ENCODE measurements at regions not wholly inside any gene's neighbourhood (a gene's known extent, or its start where the extent isn't known, plus 50 kb on each side); places are given as distances from the start of the nearest gene placed in this dataset.

DNA sequence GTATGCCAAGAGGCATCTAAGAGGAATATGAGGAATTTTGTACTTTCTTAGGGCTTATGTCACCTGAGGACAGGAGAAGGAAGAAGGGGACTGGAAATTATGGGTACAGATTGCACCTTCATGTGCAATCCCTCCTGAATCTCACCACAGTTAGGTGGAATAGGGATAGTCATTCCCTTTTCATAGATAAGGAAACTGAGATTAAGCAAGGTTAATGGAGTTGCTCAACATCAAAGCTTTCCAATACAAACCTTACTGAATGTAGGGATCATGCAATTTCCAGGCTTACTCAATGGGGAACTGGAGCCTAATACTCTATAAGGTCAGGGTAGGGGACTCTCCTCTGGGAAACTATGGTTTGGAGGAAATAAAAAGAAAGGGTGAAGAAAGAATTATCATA, 133.0 kb downstream of the C11orf87 start:
- no peak for DNase-seq (ENCODE audit: low read depth in 2 of 2)

- no peak for DNase-seq (ENCODE audit: low read depth in 2 of 2)
Measured at GRCh38 chr11:109564241-109564640, 142.3 kb downstream of the C11orf87 start.

GRCh38 chr11:109582470-109582869, 160.5 kb downstream of the C11orf87 start:
- no peak for DNase-seq (ENCODE audit: low read depth in 2 of 2)

- DNase-seq (ENCODE audit: low read depth in 2 of 2) = no peak
Measured at GRCh38 chr11:109584001-109584972, 162.3 kb downstream of the C11orf87 start.

- DNase-seq (ENCODE audit: low read depth in 2 of 2) = no peak
Measured at GRCh38 chr11:109586789-109587188, 164.8 kb downstream of the C11orf87 start.

DNA sequence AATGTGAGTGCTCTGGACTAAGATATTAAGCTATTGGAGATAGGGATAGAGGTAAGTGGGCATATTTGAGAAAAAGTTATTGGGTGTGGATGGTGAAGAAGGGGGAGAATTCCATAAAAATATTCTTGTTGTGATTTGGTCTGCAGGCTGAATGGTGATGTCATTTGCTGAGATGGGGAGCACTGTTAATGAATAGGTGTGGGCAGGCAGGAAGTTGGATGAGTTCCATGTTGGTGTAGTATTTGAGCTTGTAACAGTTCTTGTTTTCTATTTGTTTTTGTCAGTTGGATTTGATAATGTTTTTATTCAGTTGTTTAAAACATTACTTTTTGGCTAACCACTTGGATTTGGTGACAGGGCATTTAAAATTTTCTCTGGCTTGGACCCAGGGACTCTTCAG, 168.8 kb downstream of the C11orf87 start:
- no peak for DNase-seq (ENCODE audit: low read depth in 2 of 2)

- DNase-seq (ENCODE audit: low read depth in 2 of 2) = no peak
Measured at GRCh38 chr11:109597336-109597735, 175.3 kb downstream of the C11orf87 start.

- no peak for DNase-seq (ENCODE audit: low read depth in 2 of 2)
Measured at GRCh38 chr11:109604481-109605400, 182.8 kb downstream of the C11orf87 start.

DNA sequence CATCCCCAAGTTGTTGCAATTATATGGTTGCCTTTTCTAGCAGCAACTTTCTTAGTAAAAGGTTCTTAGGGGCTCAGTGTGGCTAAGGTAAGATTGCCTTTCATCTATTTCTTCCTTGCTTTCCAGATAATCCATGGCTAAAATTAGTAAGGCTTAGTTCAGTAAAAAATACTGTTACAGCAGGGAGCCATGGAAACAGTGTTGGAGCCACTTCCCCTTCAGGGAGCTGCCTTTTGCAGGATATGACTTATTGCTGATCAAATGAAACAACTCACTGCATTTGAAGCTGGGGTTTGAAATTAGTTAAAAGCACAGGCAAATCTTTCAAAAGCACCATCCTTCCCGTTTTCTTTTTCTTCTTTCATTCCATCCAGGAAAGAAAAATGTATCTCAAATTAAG, 184.3 kb downstream of the C11orf87 start:
- no peak for DNase-seq (ENCODE audit: low read depth in 2 of 2)

DNA sequence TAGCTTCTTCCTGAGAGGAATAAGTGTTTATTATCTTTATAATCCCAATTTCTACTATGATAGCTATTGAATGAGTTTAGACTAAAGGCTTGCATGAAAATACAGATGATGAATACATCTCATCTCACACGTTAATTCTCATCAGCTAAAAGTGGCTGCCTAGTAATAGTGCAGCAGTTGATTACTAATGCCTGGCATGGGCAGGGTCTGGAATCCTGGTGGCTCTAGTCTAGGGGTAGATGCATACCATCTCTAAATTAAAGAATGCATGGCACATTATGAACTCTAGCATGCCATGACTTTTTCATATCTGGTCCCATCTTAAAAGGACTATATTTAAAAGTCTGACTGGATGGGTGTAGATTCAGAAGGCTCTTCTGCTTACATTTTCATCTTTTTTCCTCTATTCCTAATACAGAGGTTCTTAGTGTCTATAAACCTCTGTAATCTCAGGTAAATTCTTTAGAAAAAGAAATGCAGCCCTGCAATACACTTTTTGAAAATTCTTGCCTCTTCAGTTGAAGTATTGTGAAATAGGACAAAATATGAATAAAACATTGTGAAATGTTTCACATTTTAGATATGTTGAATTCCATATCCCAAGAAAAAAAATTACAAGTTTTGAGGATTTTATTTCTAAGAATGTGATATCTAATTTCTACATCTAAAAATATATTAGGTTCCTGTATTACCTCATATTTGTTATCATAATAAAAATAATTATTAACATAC, 187.6 kb downstream of the C11orf87 start:
- no peak for DNase-seq (ENCODE audit: low read depth in 2 of 2)

DNA sequence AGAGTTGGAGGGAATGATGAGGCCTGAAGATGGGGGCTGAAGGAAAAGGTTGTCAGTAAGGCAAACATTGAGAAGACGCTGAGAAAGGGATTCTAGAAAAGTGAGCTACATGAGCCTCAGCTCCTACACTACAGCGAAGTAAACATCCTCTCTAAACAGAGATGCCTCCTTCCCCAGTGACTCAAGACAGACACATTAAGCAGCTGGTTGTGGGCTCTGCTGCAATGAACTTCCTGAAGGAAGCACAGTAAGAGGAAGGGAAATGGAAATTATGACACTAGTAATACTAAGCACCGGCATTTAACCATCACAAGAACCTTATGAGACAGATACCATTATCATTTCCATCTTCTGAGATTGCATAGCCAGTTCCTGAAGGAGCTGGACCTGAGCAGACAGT, 190.5 kb downstream of the C11orf87 start:
- DNase-seq (ENCODE audit: low read depth in 2 of 2) = no peak

- no peak for DNase-seq (ENCODE audit: low read depth in 2 of 2)
Measured at GRCh38 chr11:109619498-109619897, 197.5 kb downstream of the C11orf87 start.

DNA sequence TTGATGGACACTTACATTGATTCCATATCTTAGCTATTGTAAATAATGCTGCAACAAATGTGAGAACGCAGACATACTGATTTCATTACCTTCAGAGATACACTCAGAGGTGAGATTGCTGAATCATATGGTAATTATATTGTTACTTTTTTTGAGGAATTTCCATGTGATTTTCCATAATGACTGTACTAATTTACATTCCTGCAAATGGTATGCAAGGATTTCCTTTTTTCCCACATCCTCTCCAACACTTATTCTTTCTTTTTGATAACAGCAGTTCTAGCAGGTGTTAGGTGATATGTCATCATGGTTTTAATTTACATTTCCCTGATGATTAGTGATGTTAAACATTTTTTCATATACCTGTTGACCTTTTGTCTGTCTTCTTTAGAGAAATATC, 207.7 kb downstream of the C11orf87 start:
- no peak for DNase-seq (ENCODE audit: low read depth in 2 of 2)

GRCh38 chr11:109641549-109641948, 219.6 kb downstream of the C11orf87 start:
- no peak for DNase-seq (ENCODE audit: low read depth in 2 of 2)

- DNase-seq (ENCODE audit: low read depth in 2 of 2) = no peak
Measured at GRCh38 chr11:109644152-109644551, 222.2 kb downstream of the C11orf87 start.

DNA sequence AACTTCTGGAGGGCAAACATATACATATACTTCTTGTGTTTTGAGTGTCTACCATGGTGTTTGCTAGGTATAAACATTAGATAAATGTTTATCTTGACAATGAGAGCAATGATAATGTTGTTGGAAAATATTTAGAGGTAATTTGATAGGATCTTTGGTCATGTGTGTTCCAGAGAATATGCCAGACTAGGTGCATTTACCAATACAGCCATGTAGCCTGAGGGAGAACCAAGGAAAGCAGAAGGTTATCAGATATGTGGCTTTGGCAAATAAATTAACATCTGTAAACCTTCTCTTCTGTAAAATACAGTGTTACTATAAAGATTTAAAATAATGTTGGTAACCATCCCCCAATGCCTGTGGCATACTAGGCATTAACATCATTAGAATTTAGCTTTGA, 226.8 kb downstream of the C11orf87 start:
- DNase-seq (ENCODE audit: low read depth in 2 of 2) = no peak

- no peak for DNase-seq (ENCODE audit: low read depth in 2 of 2)
Measured at GRCh38 chr11:109654091-109654490, 232.1 kb downstream of the C11orf87 start.

- DNase-seq (ENCODE audit: low read depth in 2 of 2) = no peak
Measured at GRCh38 chr11:109658190-109658589, 236.2 kb downstream of the C11orf87 start.

DNA sequence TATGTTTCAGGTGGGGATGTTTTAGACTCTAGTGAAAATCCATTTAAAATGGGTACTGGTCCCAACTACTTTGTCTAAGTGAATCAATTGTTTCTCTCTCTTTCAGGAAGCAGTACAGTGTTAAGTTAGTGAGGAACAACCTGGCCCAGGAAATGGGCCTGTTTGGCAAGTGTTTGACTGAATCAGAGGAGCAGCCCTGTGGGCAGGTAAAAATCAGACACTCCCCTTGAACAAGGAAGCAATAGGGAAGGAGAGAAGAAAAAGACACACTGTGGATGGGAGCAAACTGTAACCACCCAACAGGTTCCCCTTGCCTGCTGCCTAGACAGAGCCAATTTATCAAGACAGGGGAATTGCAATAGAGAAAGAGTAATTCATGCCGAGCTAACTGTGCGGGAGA, 245.7 kb downstream of the C11orf87 start:
- DNase-seq (ENCODE audit: low read depth in 2 of 2) = no peak

DNA sequence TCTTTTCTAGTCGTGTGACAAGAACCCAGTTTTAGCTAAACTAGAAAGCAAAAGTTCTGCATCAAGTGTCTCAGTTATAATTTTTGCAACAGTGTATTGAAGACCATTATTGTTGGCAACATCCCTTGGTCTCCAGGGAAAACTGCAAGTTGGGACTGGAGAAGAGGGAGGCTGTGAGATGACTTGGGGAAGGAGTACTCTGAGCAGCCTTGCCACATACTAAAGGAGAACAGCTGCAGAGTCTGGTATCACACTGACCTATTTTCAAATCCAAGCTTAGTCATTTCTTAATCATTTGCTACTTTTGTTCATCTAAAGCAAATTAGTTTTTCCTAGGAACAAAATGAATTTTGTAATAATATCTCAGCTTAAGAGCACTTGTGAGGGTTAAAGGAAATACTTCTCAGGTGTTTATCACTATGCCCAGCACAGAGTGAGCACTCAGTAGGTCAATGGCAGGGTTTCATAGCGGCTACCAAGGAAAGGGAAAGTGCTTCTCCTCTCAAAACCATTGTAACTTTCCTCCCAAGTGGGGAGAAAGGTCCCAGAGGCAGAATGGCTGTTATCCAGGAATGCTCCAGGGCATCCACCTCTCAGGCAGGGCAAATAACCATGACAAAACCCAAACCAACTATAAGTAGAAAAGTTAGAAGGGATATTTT, 247.1 kb downstream of the C11orf87 start:
- no peak for DNase-seq (ENCODE audit: low read depth in 2 of 2)

DNA sequence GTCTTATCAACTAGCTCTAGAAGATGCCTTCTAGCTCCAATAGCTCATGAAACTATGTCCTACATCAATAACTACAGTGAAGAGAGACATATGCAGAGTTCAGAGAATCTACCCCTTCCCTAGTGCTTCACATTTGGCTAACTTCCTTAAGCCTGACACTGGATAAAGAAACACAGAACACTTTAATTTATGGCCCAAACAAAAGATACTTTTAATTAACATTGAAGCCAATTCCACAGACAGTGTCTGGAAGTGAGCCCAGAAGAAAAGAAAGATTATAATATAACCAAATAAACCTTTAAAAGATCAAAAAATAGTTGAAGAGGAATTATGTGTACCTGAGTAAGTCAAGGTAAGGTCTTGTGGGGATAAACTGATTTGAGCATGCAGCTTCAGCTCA, 255.2 kb downstream of the C11orf87 start:
- no peak for DNase-seq (ENCODE audit: low read depth in 2 of 2)
